CD4-positive, alpha-beta T cell treated with Interleukin-21 for 1 hour (primary cell): ENCODE measurements at regions not wholly inside any gene's neighbourhood (a gene's known extent, or its start where the extent isn't known, plus 50 kb on each side); places are given as distances from the start of the nearest gene placed in this dataset.
"Not testable (repeated sequence)": the region's sequence is repeated elsewhere in the genome, so short reads cannot be mapped to it uniquely, and the experiment has no call there.

Source experiments
- DNase-seq: peaks from one replicate; pipeline ENCODE4 v3.0.0-alpha.2; 2020

GRCh38 chr15:85196697-85197096 is 183.7 kb upstream of the AKAP13 start:
- not testable (repeated sequence) for DNase-seq

- DNase-seq: not testable (repeated sequence)
Measured at GRCh38 chr15:85197582-85197981, 182.8 kb upstream of the AKAP13 start.

GRCh38 chr15:85198432-85198831 is 182.0 kb upstream of the AKAP13 start:
- DNase-seq: not testable (repeated sequence)

- not testable (repeated sequence) for DNase-seq
Measured at GRCh38 chr15:85200215-85200614, 180.2 kb upstream of the AKAP13 start.

GRCh38 chr15:85201118-85201793 is 179.1 kb upstream of the AKAP13 start:
- DNase-seq: not testable (repeated sequence)

DNA sequence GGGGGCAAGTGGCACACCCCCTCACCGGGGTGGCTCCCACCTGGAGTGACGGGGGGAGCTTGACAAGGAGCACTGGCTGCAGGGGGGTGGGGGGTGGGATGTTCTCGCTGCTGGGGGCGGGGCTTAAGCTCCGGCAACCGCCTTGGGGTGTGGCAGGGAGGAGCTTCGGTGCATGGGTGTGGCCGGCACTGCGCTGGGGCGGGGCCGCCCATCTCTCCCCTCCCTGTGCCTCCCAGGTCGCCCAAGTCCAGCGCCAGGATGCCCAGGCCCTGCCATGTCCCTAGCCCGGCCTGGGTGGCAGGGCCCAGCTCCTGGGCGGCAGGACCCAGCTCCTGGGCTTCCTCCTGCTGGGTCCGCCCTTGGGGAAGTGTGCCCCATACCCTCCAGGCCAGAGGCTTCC is 175.9 kb upstream of the AKAP13 start:
- not testable (repeated sequence) for DNase-seq

- DNase-seq: not testable (repeated sequence)
Measured at GRCh38 chr15:85233791-85234325, 146.5 kb upstream of the AKAP13 start.

DNA sequence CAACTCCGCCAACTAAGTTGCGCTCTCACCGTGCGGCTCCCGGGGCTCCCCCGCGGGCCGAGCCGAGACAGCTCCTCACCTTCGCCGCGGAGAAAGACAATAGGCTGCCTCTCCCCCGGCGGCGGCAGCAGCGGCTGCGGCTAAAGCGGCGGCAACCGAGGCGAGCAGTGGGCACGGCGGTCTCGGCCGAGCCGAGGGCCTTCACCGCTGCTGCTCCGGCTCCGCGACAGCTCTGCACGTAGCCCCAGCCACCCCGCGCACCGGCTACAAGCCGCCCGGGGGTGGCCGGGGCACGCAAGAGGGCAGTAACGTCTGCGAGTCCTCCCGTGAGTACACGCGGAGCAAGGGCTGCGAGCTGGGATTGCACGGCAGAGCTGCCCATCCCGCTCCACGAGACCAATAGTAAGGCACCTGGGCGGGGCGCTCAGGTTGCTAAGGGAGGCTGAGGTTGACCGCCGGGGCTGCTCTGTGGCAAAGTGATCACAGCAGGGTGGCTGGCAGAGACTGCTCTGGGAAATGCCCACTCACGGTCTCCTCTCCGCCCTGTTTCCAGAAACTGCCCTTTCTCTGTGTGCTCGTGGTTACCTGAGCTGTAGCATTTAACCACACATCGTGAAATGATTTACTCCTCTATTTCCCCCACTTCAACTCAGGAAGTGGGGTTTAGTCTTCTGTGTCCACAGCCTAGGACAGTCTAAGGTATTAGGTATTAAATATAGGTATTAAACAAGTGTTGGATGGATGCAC is 145.8 kb upstream of the AKAP13 start:
- DNase-seq: peak; percentile 53

- DNase-seq: not testable (repeated sequence)
Measured at GRCh38 chr15:85244056-85244455, 136.3 kb upstream of the AKAP13 start.

- not testable (repeated sequence) for DNase-seq
Measured at GRCh38 chr15:85250938-85251542, 129.4 kb upstream of the AKAP13 start.

DNA sequence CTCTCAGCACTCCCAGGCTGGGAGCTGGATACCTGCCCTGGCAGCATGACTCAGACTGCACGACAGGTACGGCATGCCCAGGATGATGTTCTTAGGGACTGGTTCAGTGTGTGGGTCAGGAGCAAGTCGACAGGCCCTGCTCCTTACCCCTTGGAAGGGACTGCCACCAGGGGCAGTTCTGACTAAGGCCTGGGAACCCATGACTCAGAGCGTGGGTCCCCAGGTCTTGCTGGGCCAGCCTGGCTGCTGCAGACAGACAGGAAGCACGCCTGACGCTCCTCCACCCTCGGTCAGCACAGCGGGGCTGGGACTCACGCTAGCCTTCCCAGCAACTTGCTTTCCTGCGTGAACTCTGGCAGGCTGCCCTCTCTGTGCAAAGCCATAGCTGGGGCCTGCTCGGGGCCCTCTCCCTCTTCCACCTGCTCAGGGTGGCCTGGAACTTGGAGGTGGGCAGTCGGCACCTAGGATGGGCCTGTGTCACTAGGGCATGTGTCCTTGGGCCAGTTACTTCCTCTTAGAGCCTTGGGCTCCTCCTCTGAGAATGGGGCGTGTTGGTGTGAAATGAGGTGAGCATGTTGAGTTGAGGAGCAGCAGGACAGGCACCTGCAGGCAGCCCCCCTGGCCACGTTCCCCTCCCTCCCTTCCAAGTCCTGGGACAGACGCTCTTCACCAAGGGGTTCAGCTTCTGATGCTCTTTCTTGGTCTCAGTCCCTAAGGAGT is 127.0 kb upstream of the AKAP13 start:
- DNase-seq: not testable (repeated sequence)

- DNase-seq: not testable (repeated sequence)
Measured at GRCh38 chr15:85254961-85255360, 125.4 kb upstream of the AKAP13 start.

GRCh38 chr15:85255502-85255901 is 124.9 kb upstream of the AKAP13 start:
- DNase-seq: not testable (repeated sequence)

GRCh38 chr15:85256009-85256997 is 124.1 kb upstream of the AKAP13 start:
- not testable (repeated sequence) for DNase-seq

- not testable (repeated sequence) for DNase-seq
Measured at GRCh38 chr15:85258062-85258445, 122.3 kb upstream of the AKAP13 start.

- not testable (repeated sequence) for DNase-seq
Measured at GRCh38 chr15:85258559-85259209, 121.7 kb upstream of the AKAP13 start.

DNA sequence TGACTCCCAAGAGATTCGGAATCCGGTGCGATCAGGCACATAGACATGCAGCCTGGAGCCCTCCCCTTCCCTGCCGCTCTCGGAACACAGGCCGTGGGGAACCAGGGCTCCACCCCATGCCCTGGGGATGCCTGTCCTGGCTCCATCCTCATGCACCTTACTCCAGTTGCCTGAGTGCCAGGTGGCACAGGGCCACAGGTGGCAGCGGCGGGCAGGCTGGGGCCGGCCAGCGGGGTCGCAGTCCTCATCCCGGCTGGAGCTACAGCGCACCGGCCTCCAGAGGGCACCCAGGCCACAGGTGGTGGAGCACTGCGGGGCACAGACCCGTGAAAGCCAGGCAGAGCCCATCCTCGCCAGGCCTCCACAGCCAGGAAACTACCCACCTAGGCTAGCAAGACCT is 119.9 kb upstream of the AKAP13 start:
- DNase-seq: not testable (repeated sequence)

DNA sequence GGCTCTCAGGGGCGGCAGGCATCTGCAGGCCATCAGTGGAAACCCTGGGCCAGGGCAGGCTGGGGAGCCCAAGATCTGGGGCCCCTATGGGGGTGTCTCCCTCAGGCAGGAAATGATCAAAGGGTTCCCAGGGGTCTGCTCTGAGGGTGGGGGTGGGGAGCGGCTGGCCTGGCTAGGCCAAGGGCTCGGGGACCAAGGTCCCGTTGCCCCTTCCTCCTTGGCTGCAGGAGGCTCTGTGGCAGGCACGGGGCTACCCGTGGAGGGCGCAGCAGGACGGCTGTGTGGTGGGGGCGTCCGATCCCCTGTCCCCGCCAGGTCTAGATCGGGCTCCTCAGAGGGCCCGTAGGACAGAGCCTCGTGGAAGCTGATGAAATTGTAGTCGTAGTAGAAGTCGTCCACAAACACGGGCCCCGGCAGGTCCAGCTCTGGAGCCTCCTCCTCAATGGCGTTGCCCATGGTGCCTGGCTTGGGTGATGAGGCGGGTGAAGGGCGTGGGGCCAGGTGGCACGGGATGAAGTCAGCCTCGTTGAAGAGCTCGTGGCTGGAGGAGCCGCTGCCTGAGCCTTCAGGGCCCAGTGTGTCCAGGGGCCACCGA is 117.8 kb upstream of the AKAP13 start:
- not testable (repeated sequence) for DNase-seq

- not testable (repeated sequence) for DNase-seq
Measured at GRCh38 chr15:85263842-85264440, 116.5 kb upstream of the AKAP13 start.

- DNase-seq: not testable (repeated sequence)
Measured at GRCh38 chr15:85264614-85265190, 115.7 kb upstream of the AKAP13 start.
